ENCODE measurements at regions not wholly inside any gene's neighbourhood (a gene's known extent, or its start where the extent isn't known, plus 50 kb on each side); places are given as distances from the start of the nearest gene placed in this dataset.

- TF ChIP-seq PHF8 (conservative IDR thresholded peaks at IDR 0.05; ENCODE audit: low read depth, low read length) (no peak), EGR1 (IDR thresholded peaks at IDR 0.05; ENCODE audit: borderline replicate concordance, low read depth, low read length) (no peak)
Observed at GRCh38 chr4:164081371-164081770, 586.9 kb downstream of the TMA16 start (continued).

Data from H1 (cell line).